ENCODE measurements at regions not wholly inside any gene's neighbourhood (a gene's known extent, or its start where the extent isn't known, plus 50 kb on each side); places are given as distances from the start of the nearest gene placed in this dataset.
A peak's percentile ranks its signal among the peaks of the same experiment; 100 is the strongest.

- peaks cover 26% of the 10 kb centered on the region for H3K4me1 ChIP-seq (ENCODE audit: insufficient read depth, low read length)
- H2AFZ ChIP-seq (ENCODE audit: low read length), result no peak overlapping the region
- no peak overlapping the region for H3K9ac ChIP-seq (ENCODE audit: low read length)
- H4K20me1 ChIP-seq (ENCODE audit: low read length), result no peaks in the 10 kb centered on the region
- POLR2A ChIA-PET (ENCODE audit: unreplicated experiment), result no interaction called here
- CTCF ChIA-PET, result interaction anchor here (0.5 to 1.4 kb wide), 4 partner anchors 69 to 116 kb away, joined by 3 to 7 read pairs (median 5); no protein-coding TSS in a partner anchor
- no peak overlapping the region for H3K4me3 ChIP-seq (ENCODE audit: low read length)
- intact Hi-C loops (cut with micrococcal nuclease), result loop anchor here (1.0 to 2.0 kb wide), 4 partner anchors 38 to 238 kb away; no protein-coding TSS in a partner anchor
- H3K9me2 ChIP-seq (replicated peaks; ENCODE audit: low read length), result no peaks in the 10 kb centered on the region
- H3K27ac ChIP-seq (ENCODE audit: low read length), result peak overlapping the region; percentile 9; the same call in 1 of the 2 replicates
- no peak for TF ChIP-seq EZH2phosphoT487 (IDR thresholded peaks at IDR 0.05; ENCODE audit: borderline replicate concordance, low read length)
- TF ChIP-seq CTCF (conservative IDR thresholded peaks at IDR 0.05; ENCODE audit: low read depth, low read length), result peak; percentile 88
- no peaks in the 10 kb centered on the region for H3K9me3 ChIP-seq (ENCODE audit: low read length)
- DNase-seq, result peak; percentile 92
- no peaks in the 10 kb centered on the region for H3K27me3 ChIP-seq (ENCODE audit: low read length)
- peak overlapping the region; percentile 13; the same call in 1 of the 2 replicates for H3K4me2 ChIP-seq (ENCODE audit: low read length)
- no TSS peak for BruUV-seq (replicated peaks)
- no peaks in the 10 kb centered on the region for H3K79me2 ChIP-seq (ENCODE audit: low read length)
- ATAC-seq, result peak; percentile 72
- H3F3A ChIP-seq (ENCODE audit: low read length, unreplicated experiment), result no peaks in the 10 kb centered on the region
- H3K36me3 ChIP-seq (ENCODE audit: low read depth, low read length), result no peaks in the 10 kb centered on the region
These were observed 91.1 kb downstream of the INHBB start for GRCh38 chr2:120436885-120437603.

GRCh38 chr2:120437604-120438000, 91.7 kb downstream of the INHBB start:
- no peak for ATAC-seq
- Histone ChIP-seq H2AFZ (ENCODE audit: low read length) (no peak overlapping the region), H3K27me3 (ENCODE audit: low read length) (no peaks in the 10 kb centered on the region), H4K20me1 (ENCODE audit: low read length) (no peaks in the 10 kb centered on the region), H3K4me1 (ENCODE audit: insufficient read depth, low read length) (peaks cover 31% of the 10 kb centered on the region), H3K27ac (ENCODE audit: low read length) (no peak overlapping the region), H3F3A (ENCODE audit: low read length, unreplicated experiment) (no peaks in the 10 kb centered on the region), H3K79me2 (ENCODE audit: low read length) (no peaks in the 10 kb centered on the region), H3K4me3 (ENCODE audit: low read length) (no peak overlapping the region), H3K9ac (ENCODE audit: low read length) (no peak overlapping the region), H3K4me2 (ENCODE audit: low read length) (no peak overlapping the region), H3K36me3 (ENCODE audit: low read depth, low read length) (no peaks in the 10 kb centered on the region), H3K9me2 (replicated peaks; ENCODE audit: low read length) (no peaks in the 10 kb centered on the region), H3K9me3 (ENCODE audit: low read length) (no peaks in the 10 kb centered on the region)
- no TSS peak for BruUV-seq (replicated peaks)
- TF ChIP-seq EZH2phosphoT487 (IDR thresholded peaks at IDR 0.05; ENCODE audit: borderline replicate concordance, low read length) (no peak), EZH2 (IDR thresholded peaks at IDR 0.05; ENCODE audit: low read length, unreplicated experiment) (no peak), CTCF (conservative IDR thresholded peaks at IDR 0.05; ENCODE audit: low read depth, low read length) (no peak)
- DNase-seq, result no peak
- CTCF ChIA-PET, result interaction anchor here (0.5 to 1.4 kb wide), 4 partner anchors 69 to 116 kb away, joined by 3 to 7 read pairs (median 5); no protein-coding TSS in a partner anchor
- intact Hi-C loops (cut with micrococcal nuclease), result loop anchor here (1.0 to 2.0 kb wide), 4 partner anchors 38 to 237 kb away; no protein-coding TSS in a partner anchor
- POLR2A ChIA-PET (ENCODE audit: unreplicated experiment), result no interaction called here

All from PC-3 (cell line).